HCT116 (cell line): ENCODE measurements at regions not wholly inside any gene's neighbourhood (a gene's known extent, or its start where the extent isn't known, plus 50 kb on each side); places are given as distances from the start of the nearest gene placed in this dataset.

Source experiments
- ATAC-seq: fragments of 200-7000 bp; cut with Tn5 transposase; 2 replicates; pipeline ENCODE4 v1.9.1; 2020; ENCODE audit warnings: mild to moderate bottlenecking, moderate library complexity
- BruUV-seq: library from RNA; stranded (reverse); fragments of 400-500 nt; replicated peaks from 2 replicates; lab custom pipeline; 2021; lab: Mats Ljungman, UMichigan
- CTCF ChIA-PET: fragments of 300-600 bp; sonication (Branson Sonifier 250); formaldehyde crosslinking; loops from one replicate; lab custom pipeline; 2021; ENCODE audit warnings: antibody characterized with exemption; lab: Charles Lee
- POLR2A ChIA-PET: fragments of 300-600, 350-600 bp; sonication (Branson Sonifier 250); formaldehyde crosslinking; loops from one replicate; lab custom pipeline; 2021; ENCODE audit warnings: antibody characterized with exemption; lab: Charles Lee
- RAD21 ChIA-PET, 2 experiments: fragments of 300-600 bp; sonication (Branson Sonifier 250); formaldehyde crosslinking; loops; one replicate each; lab custom pipeline; 2023; ENCODE audit warnings: low total read pairs in 2 of 2; ENCODE audit not compliant: uncharacterized antibody in 2 of 2, unreplicated experiment in 2 of 2, low non-redundant PET in 1 of 2; lab: Charles Lee
- DNase-seq: peaks from one replicate; pipeline ENCODE4 v3.0.0-alpha.2; 2010; ENCODE audit warnings: low read depth, low spot score
- H2AFZ ChIP-seq: fragments of 200-600 bp; shearing (Covaris generic), sonication (generic); 2 replicates; pipeline ENCODE4 v1.6.1; 2017; ENCODE audit warnings: low read depth, mixed run types, mixed read lengths, antibody characterized with exemption, low read length; ENCODE audit not compliant: poor library complexity, severe bottlenecking
- H3K27ac ChIP-seq: 2 replicates; pipeline ENCODE4 v1.5.1; 2012; ENCODE audit warnings: low read depth, low read length
- H3K27me3 ChIP-seq: fragments of 200-600 bp; sonication (generic); 2 replicates; pipeline ENCODE4 v1.6.1; 2016; ENCODE audit warnings: mixed run types, low read length, mixed read lengths; ENCODE audit not compliant: insufficient read depth
- H3K36me3 ChIP-seq, 2 experiments: fragments of 200-500 bp in 1 of 2; fragments of 200-600 bp in 1 of 2; sonication (Bioruptor generic) in 1 of 2; sonication (generic) in 1 of 2; 2 replicates each; pipeline versions ENCODE4 v1.5.1 to v1.6.1; 2014 to 2016; ENCODE audit warnings: low read length in 2 of 2, inconsistent platforms in 1 of 2, mixed read lengths in 1 of 2, mixed run types in 1 of 2; ENCODE audit not compliant: insufficient read depth in 2 of 2, control insufficient read depth in 1 of 2
- H3K4me1 ChIP-seq, 2 experiments: fragments of 200-600 bp in 1 of 2; sonication (generic) in 1 of 2; 2 replicates each; pipeline versions ENCODE4 v1.5.1 to v1.6.1; 2012 to 2017; ENCODE audit warnings: low read length in 2 of 2, inconsistent platforms in 1 of 2, mild to moderate bottlenecking in 1 of 2, mixed read lengths in 1 of 2, mixed run types in 1 of 2, moderate library complexity in 1 of 2; ENCODE audit not compliant: insufficient read depth in 2 of 2, control insufficient read depth in 1 of 2
- H3K4me2 ChIP-seq: fragments of 200-600 bp; sonication (generic); 2 replicates; pipeline ENCODE4 v1.6.1; 2017; ENCODE audit warnings: mixed run types, low read length, mixed read lengths
- H3K4me3 ChIP-seq, 2 experiments: fragments of 200-600 bp in 1 of 2; sonication (generic) in 1 of 2; replicated peaks in 1 of 2; 2 replicates each; pipeline ENCODE4 v1.5.1; 2011 to 2016; ENCODE audit warnings: low read length in 2 of 2, control low read depth in 1 of 2, low read depth in 1 of 2, mild to moderate bottlenecking in 1 of 2, mixed read lengths in 1 of 2, mixed run types in 1 of 2
- H3K79me2 ChIP-seq: fragments of 200-600 bp; sonication (generic); 2 replicates; pipeline ENCODE4 v1.6.1; 2017; ENCODE audit warnings: mild to moderate bottlenecking, mixed run types, low read length, moderate library complexity, mixed read lengths; ENCODE audit not compliant: insufficient read depth
- H3K9ac ChIP-seq: fragments of 200-600 bp; sonication (generic); 2 replicates; pipeline ENCODE4 v1.6.1; 2016; ENCODE audit warnings: low read length, mixed read lengths
- H3K9me2 ChIP-seq: fragments of 200-600 bp; sonication (generic), shearing (Covaris generic); 2 replicates; pipeline ENCODE4 v1.6.1; 2017; ENCODE audit warnings: mixed run types, mild to moderate bottlenecking, moderate library complexity; ENCODE audit not compliant: insufficient read depth
- H3K9me3 ChIP-seq, 2 experiments: fragments of 200-500 bp in 1 of 2; fragments of 200-600 bp in 1 of 2; sonication (Bioruptor generic) in 1 of 2; sonication (generic) in 1 of 2; 2 replicates each; pipeline ENCODE4 v1.6.1; 2014 to 2017; ENCODE audit warnings: low read length in 2 of 2, mixed read lengths in 2 of 2, inconsistent platforms in 1 of 2, low read depth in 1 of 2, mild to moderate bottlenecking in 1 of 2, mixed run types in 1 of 2, moderate library complexity in 1 of 2; ENCODE audit not compliant: control insufficient read depth in 1 of 2, insufficient read depth in 1 of 2
- H4K20me1 ChIP-seq: fragments of 200-600 bp; sonication (generic), shearing (Covaris generic); 2 replicates; pipeline ENCODE4 v1.6.1; 2017; ENCODE audit warnings: mixed run types, mild to moderate bottlenecking, moderate library complexity; ENCODE audit not compliant: insufficient read depth
- ATF3 ChIP-seq: IDR thresholded peaks from 2 replicates; pipeline ENCODE4 v1.6.1; 2012
- CEBPB ChIP-seq: IDR thresholded peaks from 2 replicates; pipeline ENCODE4 v1.6.1; 2012; ENCODE audit warnings: low read depth
- CTCF ChIP-seq, 3 experiments: fragments of 200-600 bp in 1 of 3; sonication (generic) in 1 of 3; IDR thresholded peaks in 2 of 3; conservative IDR thresholded peaks in 1 of 3; 2 replicates each; pipeline ENCODE4 v1.5.1; 2012 to 2017; ENCODE audit warnings: low read depth in 2 of 3, low read length in 2 of 3, antibody characterized with exemption in 1 of 3, borderline replicate concordance in 1 of 3, control low read depth in 1 of 3, mild to moderate bottlenecking in 1 of 3, mixed read lengths in 1 of 3, mixed run types in 1 of 3, moderate library complexity in 1 of 3; ENCODE audit not compliant: insufficient read depth in 1 of 3
- EGR1 ChIP-seq: IDR thresholded peaks from 2 replicates; pipeline ENCODE4 v1.6.1; 2012; ENCODE audit warnings: low read depth
- ELF1 ChIP-seq: IDR thresholded peaks from 2 replicates; pipeline ENCODE4 v1.6.1; 2012; ENCODE audit warnings: low read depth, borderline replicate concordance
- FOSL1 ChIP-seq: IDR thresholded peaks from 2 replicates; pipeline ENCODE4 v1.6.1; 2012; ENCODE audit warnings: low read depth
- JUND ChIP-seq: IDR thresholded peaks from 2 replicates; pipeline ENCODE4 v1.6.1; 2012
- MAX ChIP-seq: IDR thresholded peaks from 2 replicates; pipeline ENCODE4 v1.6.1; 2012
- POLR2AphosphoS5 ChIP-seq: IDR thresholded peaks from 2 replicates; pipeline ENCODE4 v1.6.1; 2011; ENCODE audit warnings: mild to moderate bottlenecking, low read depth, low read length, moderate library complexity
- RAD21 ChIP-seq: IDR thresholded peaks from 2 replicates; pipeline ENCODE4 v1.6.1; 2012; ENCODE audit warnings: low read depth, mild to moderate bottlenecking
- REST ChIP-seq: IDR thresholded peaks from 2 replicates; pipeline ENCODE4 v1.6.1; 2012; ENCODE audit warnings: low read depth
- SIN3A ChIP-seq: IDR thresholded peaks from 2 replicates; pipeline ENCODE4 v1.6.1; 2012; ENCODE audit warnings: low read depth
- SP1 ChIP-seq: IDR thresholded peaks from 2 replicates; pipeline ENCODE4 v1.6.1; 2012; ENCODE audit warnings: low read depth
- SRF ChIP-seq: IDR thresholded peaks from 2 replicates; pipeline ENCODE4 v1.6.1; 2012; ENCODE audit warnings: low read depth
- TCF7L2 ChIP-seq: IDR thresholded peaks from 2 replicates; pipeline ENCODE4 v1.7.0; 2011; ENCODE audit warnings: borderline replicate concordance, inconsistent platforms; ENCODE audit not compliant: insufficient read depth, insufficient read length; ENCODE audit errors: extremely low read depth
- YY1 ChIP-seq: IDR thresholded peaks from 2 replicates; pipeline ENCODE4 v1.6.1; 2011; ENCODE audit warnings: low read length, low read depth, moderate library complexity, mild to moderate bottlenecking; ENCODE audit not compliant: insufficient replicate concordance; ENCODE audit errors: extremely low read depth
- ZFX ChIP-seq: fragments of 450-650 bp; IDR thresholded peaks from 2 replicates; pipeline ENCODE4 v1.6.1; 2017
- ZNF274 ChIP-seq: fragments of 200-500 bp; sonication (Bioruptor generic); IDR thresholded peaks from 2 replicates; pipeline ENCODE4 v1.6.1; 2014; ENCODE audit warnings: mild to moderate bottlenecking, low read depth, low read length, inconsistent platforms
- intact Hi-C: fragments of 100-400 bp; cut with micrococcal nuclease; formaldehyde crosslinking; loops from 2 replicates; pipeline ENCODE4 v1.10.0; 2022
- TF ChIP-seq, protein P1 (sequence below): IDR thresholded peaks from 2 replicates; pipeline ENCODE4 v1.6.1; 2011; ENCODE audit warnings: mild to moderate bottlenecking, low read length, moderate library complexity; ENCODE audit not compliant: insufficient replicate concordance; ENCODE audit errors: extremely low read depth

- H3K27ac ChIP-seq: no peak overlapping the region
- H4K20me1 ChIP-seq: no peaks in the 10 kb centered on the region
- BruUV-seq: no TSS peak
- H3K4me3 ChIP-seq: no peak overlapping the region
- ChIA-PET RAD21 (no interaction called here), CTCF (no interaction called here), POLR2A (no interaction called here)
- H3K27me3 ChIP-seq: 0 out of 2 replicates have a peak, but pooled peaks cover 3% of the 10 kb centered on the region
- ATAC-seq: no peak
- no peak overlapping the region for H3K9ac ChIP-seq
- H3K36me3 ChIP-seq: no peaks in the 10 kb centered on the region
- H3K4me1 ChIP-seq: no peaks in the 10 kb centered on the region
- no peak overlapping the region for H2AFZ ChIP-seq
- no peaks in the 10 kb centered on the region for H3K9me2 ChIP-seq
- intact Hi-C loops: no loop called here
- TF ChIP-seq CTCF (IDR thresholded peaks at IDR 0.05 in 2 of 3, conservative IDR thresholded peaks at IDR 0.05 in 1 of 3; ENCODE audit: borderline replicate concordance in 1 of 3, insufficient read depth in 1 of 3, low read depth in 2 of 3, low read length in 2 of 3) (no peak), POLR2AphosphoS5 (no peak), FOSL1 (no peak), TCF7L2 (no peak), MAX (no peak), ZNF274 (no peak), ELF1 (no peak), SIN3A (no peak), SRF (no peak), JUND (no peak), CEBPB (no peak), SP1 (no peak), YY1 (no peak), ATF3 (no peak), ZFX (no peak), EGR1 (no peak), REST (no peak), RAD21 (no peak)
- TF ChIP-seq, protein P1, sequence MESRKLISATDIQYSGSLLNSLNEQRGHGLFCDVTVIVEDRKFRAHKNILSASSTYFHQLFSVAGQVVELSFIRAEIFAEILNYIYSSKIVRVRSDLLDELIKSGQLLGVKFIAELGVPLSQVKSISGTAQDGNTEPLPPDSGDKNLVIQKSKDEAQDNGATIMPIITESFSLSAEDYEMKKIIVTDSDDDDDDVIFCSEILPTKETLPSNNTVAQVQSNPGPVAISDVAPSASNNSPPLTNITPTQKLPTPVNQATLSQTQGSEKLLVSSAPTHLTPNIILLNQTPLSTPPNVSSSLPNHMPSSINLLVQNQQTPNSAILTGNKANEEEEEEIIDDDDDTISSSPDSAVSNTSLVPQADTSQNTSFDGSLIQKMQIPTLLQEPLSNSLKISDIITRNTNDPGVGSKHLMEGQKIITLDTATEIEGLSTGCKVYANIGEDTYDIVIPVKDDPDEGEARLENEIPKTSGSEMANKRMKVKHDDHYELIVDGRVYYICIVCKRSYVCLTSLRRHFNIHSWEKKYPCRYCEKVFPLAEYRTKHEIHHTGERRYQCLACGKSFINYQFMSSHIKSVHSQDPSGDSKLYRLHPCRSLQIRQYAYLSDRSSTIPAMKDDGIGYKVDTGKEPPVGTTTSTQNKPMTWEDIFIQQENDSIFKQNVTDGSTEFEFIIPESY: no peak
- no peaks in the 10 kb centered on the region for H3K79me2 ChIP-seq
- no peaks in the 10 kb centered on the region for H3K9me3 ChIP-seq
- no peak overlapping the region for H3K4me2 ChIP-seq
- DNase-seq: no peak
These were observed 113.9 kb downstream of the CCDC74A start for GRCh38 chr2:131641414-131642206.
